B cell (primary cell): ENCODE measurements at regions not wholly inside any gene's neighbourhood (a gene's known extent, or its start where the extent isn't known, plus 50 kb on each side); places are given as distances from the start of the nearest gene placed in this dataset.

ENCODE experiments used
- ATAC-seq: fragments of 200-7000 bp; cut with Tn5 transposase; one replicate; pipeline ENCODE4 v1.10.0; 2021; ENCODE audit warnings: low read depth, mild to moderate bottlenecking, moderate number of reproducible peaks, moderate library complexity
- CTCF ChIA-PET: fragments of 350-600 bp; sonication (Branson Sonifier 250); formaldehyde crosslinking; loops from one replicate; lab custom pipeline; 2021; ENCODE audit warnings: antibody characterized with exemption, inconsistent platforms; lab: Charles Lee
- POLR2A ChIA-PET: fragments of 350-600 bp; sonication (Branson Sonifier 250); formaldehyde crosslinking; loops from one replicate; lab custom pipeline; 2021; ENCODE audit warnings: antibody characterized with exemption; lab: Charles Lee
- DNase-seq: peaks from one replicate; pipeline ENCODE4 v3.0.0; 2013
- H2AFZ ChIP-seq: 2 replicates; pipeline ENCODE4 v1.6.1; 2012; ENCODE audit warnings: mild to moderate bottlenecking, low read depth, low read length; ENCODE audit not compliant: insufficient read depth, poor library complexity, severe bottlenecking
- H3K27ac ChIP-seq, 2 donors: 1 replicate in 1 of 2; 2 replicates in 1 of 2; pipeline ENCODE4 v1.5.1; 2012 to 2013; ENCODE audit warnings: low read length in 2 of 2, mild to moderate bottlenecking in 2 of 2, moderate library complexity in 1 of 2
- H3K27me3 ChIP-seq, 4 experiments: fragments of 200-600 bp in 1 of 4; sonication (generic) in 1 of 4; replicated peaks in 1 of 4; 1 replicate in 2 of 4; 2 replicates in 2 of 4; pipeline versions ENCODE4 v1.6.1 to v1.7.0; 2013 to 2016; ENCODE audit warnings: low read length in 3 of 4, mild to moderate bottlenecking in 2 of 4, mixed read lengths in 1 of 4, moderate library complexity in 1 of 4; ENCODE audit not compliant: insufficient read depth in 4 of 4, control insufficient read depth in 3 of 4; ENCODE audit errors: control extremely low read depth in 1 of 4
- H3K36me3 ChIP-seq, 2 experiments: replicated peaks in 1 of 2; 1 replicate in 1 of 2; 2 replicates in 1 of 2; pipeline versions ENCODE4 v1.6.1 to v1.7.1; 2013; ENCODE audit warnings: low read length in 1 of 2; ENCODE audit not compliant: insufficient read depth in 2 of 2, control insufficient read depth in 1 of 2; ENCODE audit errors: control extremely low read depth in 1 of 2, extremely low read depth in 1 of 2
- H3K4me1 ChIP-seq, 2 donors: fragments of 200-600 bp in 1 of 2; sonication (generic) in 1 of 2; 1 replicate in 1 of 2; 2 replicates in 1 of 2; pipeline versions ENCODE4 v1.5.1 to v1.6.1; 2013 to 2017; ENCODE audit warnings: low read length in 2 of 2; ENCODE audit not compliant: control insufficient read depth in 2 of 2, insufficient read depth in 2 of 2
- H3K4me2 ChIP-seq: replicated peaks from 2 replicates; pipeline ENCODE3; 2012; ENCODE audit warnings: mild to moderate bottlenecking, low read depth, low read length; ENCODE audit not compliant: poor library complexity, severe bottlenecking
- H3K4me3 ChIP-seq, 5 experiments: fragments of 200-600 bp in 1 of 5; sonication (generic) in 1 of 5; 1 replicate in 3 of 5; 2 replicates in 2 of 5; pipeline versions ENCODE4 v1.5.1 to v1.7.0; 2011 to 2016; ENCODE audit warnings: low read length in 4 of 5, mild to moderate bottlenecking in 4 of 5, low read depth in 2 of 5, control low read depth in 1 of 5, moderate library complexity in 1 of 5; ENCODE audit not compliant: insufficient read depth in 1 of 5; ENCODE audit errors: control extremely low read depth in 1 of 5, extremely low read depth in 1 of 5
- H3K79me2 ChIP-seq: fragments of 200-600 bp; sonication (generic); one replicate; pipeline ENCODE4 v1.6.0; 2016; ENCODE audit warnings: low read length; ENCODE audit not compliant: control insufficient read depth, insufficient read depth
- H3K9ac ChIP-seq: fragments of 200-600 bp; sonication (generic); 2 replicates; pipeline ENCODE4 v1.6.1; 2017; ENCODE audit warnings: mild to moderate bottlenecking, low read length, moderate library complexity
- H3K9me3 ChIP-seq, 3 donors: one replicate each; pipeline versions ENCODE4 v1.6.1 to v1.7.1; 2013; ENCODE audit warnings: low read length in 2 of 3; ENCODE audit not compliant: control insufficient read depth in 2 of 3, insufficient read depth in 1 of 3; ENCODE audit errors: control extremely low read depth in 1 of 3
- H4K20me1 ChIP-seq: 2 replicates; pipeline ENCODE4 v1.6.0; 2012; ENCODE audit warnings: mild to moderate bottlenecking, low read length; ENCODE audit not compliant: insufficient read depth, control insufficient read depth, poor library complexity, severe bottlenecking
- H3K27ac Mint-ChIP-seq: one replicate; pipeline ENCODE4 v1.8.0; 2021; ENCODE audit warnings: mixed read lengths
- H3K27me3 Mint-ChIP-seq: one replicate; pipeline ENCODE4 v1.8.0; 2021; ENCODE audit warnings: mixed read lengths
- H3K4me1 Mint-ChIP-seq: one replicate; pipeline ENCODE4 v1.8.0; 2021; ENCODE audit warnings: mixed read lengths
- H3K4me3 Mint-ChIP-seq: one replicate; pipeline ENCODE4 v1.8.0; 2021; ENCODE audit warnings: mixed read lengths
- H3K9me3 Mint-ChIP-seq: one replicate; pipeline ENCODE4 v1.8.0; 2022; ENCODE audit warnings: mixed read lengths; ENCODE audit not compliant: insufficient read depth
- CTCF ChIP-seq: fragments of 200-600 bp; IDR thresholded peaks from one replicate; pipeline ENCODE4 v1.8.0; 2022; ENCODE audit warnings: antibody characterized with exemption, mild to moderate bottlenecking
- EZH2 ChIP-seq: IDR thresholded peaks from 2 replicates; pipeline ENCODE4 v1.6.1; 2012; ENCODE audit warnings: borderline replicate concordance, low read depth, mild to moderate bottlenecking, moderate library complexity, low read length; ENCODE audit not compliant: insufficient read depth, poor library complexity, severe bottlenecking
- WGBS: methylation state at CpG from one replicate; pipeline ENCODE4 v1.1.5; 2013; ENCODE audit warnings: missing lambda C conversion rate; ENCODE audit not compliant: insufficient coverage; 5-methylcytosine and 5-hydroxymethylcytosine counted together
- intact Hi-C: fragments of 100-400 bp; cut with micrococcal nuclease; formaldehyde crosslinking; loops from one replicate; pipeline ENCODE4 v1.10.0; 2022

GRCh38 chr3:168995129-168995528 is 668.4 kb downstream of the MECOM start:
- H3K4me2 ChIP-seq: no peak overlapping the region
- no peak for ATAC-seq

GRCh38 chr3:168991803-168992202 is 671.7 kb downstream of the MECOM start:
- H2AFZ ChIP-seq: no peak overlapping the region

More at GRCh38 chr3:168995129-168995528, 668.4 kb downstream of the MECOM start:
- ChIA-PET POLR2A (no interaction called here), CTCF (no interaction called here)
- Mint-ChIP-seq H3K27ac (no peak overlapping the region), H3K27me3 (no peaks in the 10 kb centered on the region), H3K4me1 (no peaks in the 10 kb centered on the region), H3K9me3 (no peaks in the 10 kb centered on the region), H3K4me3 (no peak overlapping the region)
- Histone ChIP-seq H3K4me1 (no peaks in the 10 kb centered on the region), H2AFZ (no peak overlapping the region), H3K9me3 (no peaks in the 10 kb centered on the region), H3K36me3 (no peaks in the 10 kb centered on the region), H4K20me1 (no peaks in the 10 kb centered on the region), H3K79me2 (no peaks in the 10 kb centered on the region), H3K27me3 (no peaks in the 10 kb centered on the region), H3K9ac (no peak overlapping the region), H3K27ac (no peak overlapping the region), H3K4me3 (no peak overlapping the region)
- TF ChIP-seq EZH2: no peak
- TF ChIP-seq CTCF: no peak
- DNase-seq: no peak
- intact Hi-C loops: no loop called here
- WGBS: 100% methylated on average over 1 of the region's 6 CpGs

More at GRCh38 chr3:168991803-168992202, 671.7 kb downstream of the MECOM start:
- Histone ChIP-seq H3K9me3 (no peaks in the 10 kb centered on the region), H3K4me1 (no peaks in the 10 kb centered on the region), H3K4me3 (no peak overlapping the region), H3K4me2 (no peak overlapping the region), H3K27ac (no peak overlapping the region), H3K9ac (no peak overlapping the region), H3K36me3 (no peaks in the 10 kb centered on the region), H3K79me2 (no peaks in the 10 kb centered on the region), H3K27me3 (no peaks in the 10 kb centered on the region), H4K20me1 (no peaks in the 10 kb centered on the region)
- POLR2A ChIA-PET: no interaction called here
- ATAC-seq (no peak), DNase-seq (no peak)
- intact Hi-C loops: no loop called here
- no peak for TF ChIP-seq EZH2
- no peak for TF ChIP-seq CTCF
- CTCF ChIA-PET: no interaction called here
- no peak overlapping the region for H3K27ac Mint-ChIP-seq
- no peaks in the 10 kb centered on the region for H3K9me3 Mint-ChIP-seq
- H3K27me3 Mint-ChIP-seq: no peaks in the 10 kb centered on the region
- no peaks in the 10 kb centered on the region for H3K4me1 Mint-ChIP-seq
- no peak overlapping the region for H3K4me3 Mint-ChIP-seq
